ENCODE measurements at regions not wholly inside any gene's neighbourhood (a gene's known extent, or its start where the extent isn't known, plus 50 kb on each side); places are given as distances from the start of the nearest gene placed in this dataset.

DNA sequence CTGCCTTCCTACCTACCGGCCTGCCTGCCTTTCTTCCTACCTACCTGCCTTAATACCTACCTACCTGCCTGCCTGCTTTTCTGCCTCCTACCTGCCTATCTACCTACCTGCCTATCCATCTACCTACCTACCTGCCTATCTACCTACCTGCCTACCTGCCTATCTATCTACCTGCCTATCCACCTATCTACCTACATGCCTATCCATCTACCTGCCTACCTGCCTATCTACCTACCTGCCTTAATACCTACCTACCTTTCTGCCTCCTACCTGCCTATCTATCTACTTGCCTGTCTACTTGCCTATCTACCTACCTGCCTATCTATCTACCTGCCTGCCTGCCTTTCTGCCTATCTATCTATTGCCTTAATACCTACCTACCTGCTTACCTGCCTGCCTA is 383.8 kb upstream of the PSMD7 start:
- TF ChIP-seq, protein P1, sequence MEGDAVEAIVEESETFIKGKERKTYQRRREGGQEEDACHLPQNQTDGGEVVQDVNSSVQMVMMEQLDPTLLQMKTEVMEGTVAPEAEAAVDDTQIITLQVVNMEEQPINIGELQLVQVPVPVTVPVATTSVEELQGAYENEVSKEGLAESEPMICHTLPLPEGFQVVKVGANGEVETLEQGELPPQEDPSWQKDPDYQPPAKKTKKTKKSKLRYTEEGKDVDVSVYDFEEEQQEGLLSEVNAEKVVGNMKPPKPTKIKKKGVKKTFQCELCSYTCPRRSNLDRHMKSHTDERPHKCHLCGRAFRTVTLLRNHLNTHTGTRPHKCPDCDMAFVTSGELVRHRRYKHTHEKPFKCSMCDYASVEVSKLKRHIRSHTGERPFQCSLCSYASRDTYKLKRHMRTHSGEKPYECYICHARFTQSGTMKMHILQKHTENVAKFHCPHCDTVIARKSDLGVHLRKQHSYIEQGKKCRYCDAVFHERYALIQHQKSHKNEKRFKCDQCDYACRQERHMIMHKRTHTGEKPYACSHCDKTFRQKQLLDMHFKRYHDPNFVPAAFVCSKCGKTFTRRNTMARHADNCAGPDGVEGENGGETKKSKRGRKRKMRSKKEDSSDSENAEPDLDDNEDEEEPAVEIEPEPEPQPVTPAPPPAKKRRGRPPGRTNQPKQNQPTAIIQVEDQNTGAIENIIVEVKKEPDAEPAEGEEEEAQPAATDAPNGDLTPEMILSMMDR (IDR thresholded peaks at IDR 0.05) = no peak
- no peak for TF ChIP-seq POLR2AphosphoS5 (IDR thresholded peaks at IDR 0.05; ENCODE audit: insufficient read depth in 1 of 2, low read depth in 1 of 2)

Data from vagina (tissue), 2 donors.